ENCODE measurements at regions not wholly inside any gene's neighbourhood (a gene's known extent, or its start where the extent isn't known, plus 50 kb on each side); places are given as distances from the start of the nearest gene placed in this dataset.

DNA sequence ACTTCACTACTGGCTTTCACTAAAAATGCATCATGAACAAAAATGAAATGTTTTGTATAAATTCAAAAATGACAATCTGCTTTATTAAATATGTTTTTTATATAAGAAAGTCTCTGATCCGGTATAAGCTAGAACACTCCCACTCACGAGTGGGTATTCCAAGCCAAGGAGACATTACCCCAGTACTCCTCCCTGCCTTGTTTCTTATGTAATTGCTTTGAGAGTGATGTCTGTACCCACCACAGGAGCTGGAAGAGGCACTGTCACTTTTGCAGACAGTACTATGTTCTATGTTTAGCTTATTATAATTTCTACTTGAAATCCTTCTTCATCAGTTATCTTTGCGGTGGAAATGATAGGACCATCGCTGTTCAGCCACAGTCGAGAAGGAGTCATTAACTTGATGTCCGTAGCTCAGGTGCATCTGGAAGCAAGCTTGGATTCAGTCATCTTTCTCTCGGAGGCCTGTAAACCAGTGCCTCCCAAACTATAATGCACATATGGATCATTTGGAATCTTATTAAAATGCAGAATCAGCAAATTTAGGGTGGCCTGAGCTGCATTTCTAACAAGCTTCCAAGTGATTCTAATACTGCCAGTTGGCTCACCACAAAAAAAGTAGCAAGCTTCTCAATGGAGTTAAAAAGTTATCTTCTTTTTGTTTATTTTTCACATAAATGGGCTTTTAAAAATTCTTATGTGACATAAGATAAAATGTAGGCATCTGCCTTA lies 396.4 kb downstream of the GRIA2 start:
- no peak for TF ChIP-seq CTCF (IDR thresholded peaks at IDR 0.05 in 4 of 5, conservative IDR thresholded peaks at IDR 0.05 in 1 of 5)
- TF ChIP-seq POLR2A (IDR thresholded peaks at IDR 0.05) = no peak
